Stimulated activated CD4-positive, alpha-beta T cell treated with anti-CD3 and anti-CD28 coated beads, Interleukin-4, amount 100 ng/mL, for 4 hours (primary cell): ENCODE measurements at regions not wholly inside any gene's neighbourhood (a gene's known extent, or its start where the extent isn't known, plus 50 kb on each side); places are given as distances from the start of the nearest gene placed in this dataset.

Experiments used
- DNase-seq, 2 experiments: peaks; one replicate each; pipeline ENCODE4 v3.0.0-alpha.2; 2020

GRCh38 chr3:16658004-16658924 is 53.0 kb upstream of the DAZL start:
- DNase-seq, result no peak

- no peak for DNase-seq
Measured at GRCh38 chr3:16658925-16659793, 53.9 kb upstream of the DAZL start.

- DNase-seq, result no peak
Measured at GRCh38 chr3:16663854-16664712, 58.9 kb upstream of the DAZL start.

- no peak for DNase-seq
Measured at GRCh38 chr3:16665282-16665741, 60.1 kb upstream of the DAZL start.

- no peak for DNase-seq
Measured at GRCh38 chr3:16666206-16666605, 61.0 kb upstream of the DAZL start.

GRCh38 chr3:16667633-16668032 is 62.4 kb upstream of the DAZL start:
- DNase-seq, result no peak

GRCh38 chr3:16668776-16669545 is 63.7 kb upstream of the DAZL start:
- no peak for DNase-seq

- DNase-seq, result no peak
Measured at GRCh38 chr3:16670191-16670590, 65.0 kb upstream of the DAZL start.

- no peak for DNase-seq
Measured at GRCh38 chr3:16671690-16672089, 66.5 kb upstream of the DAZL start.

- DNase-seq, result no peak
Measured at GRCh38 chr3:16673530-16673929, 68.3 kb upstream of the DAZL start.

GRCh38 chr3:16675805-16676204 is 70.6 kb upstream of the DAZL start:
- no peak for DNase-seq

GRCh38 chr3:16686679-16687078 is 81.5 kb upstream of the DAZL start:
- no peak for DNase-seq

GRCh38 chr3:16687221-16687620 is 82.0 kb upstream of the DAZL start:
- DNase-seq, result no peak

GRCh38 chr3:16692486-16693344 is 87.5 kb upstream of the DAZL start:
- DNase-seq, result no peak

GRCh38 chr3:16693820-16694219 is 88.6 kb upstream of the DAZL start:
- DNase-seq, result no peak

GRCh38 chr3:16695710-16696109 is 90.5 kb upstream of the DAZL start:
- no peak for DNase-seq

- no peak for DNase-seq
Measured at GRCh38 chr3:16697443-16698147, 92.4 kb upstream of the DAZL start.

GRCh38 chr3:16700651-16701050 is 95.4 kb upstream of the DAZL start:
- no peak for DNase-seq

GRCh38 chr3:16704941-16705340 is 99.7 kb upstream of the DAZL start:
- no peak for DNase-seq

- DNase-seq, result no peak
Measured at GRCh38 chr3:16707260-16707659, 102.0 kb upstream of the DAZL start.
